ENCODE measurements at regions not wholly inside any gene's neighbourhood (a gene's known extent, or its start where the extent isn't known, plus 50 kb on each side); places are given as distances from the start of the nearest gene placed in this dataset.
"Not testable (repeated sequence)": the region's sequence is repeated elsewhere in the genome, so short reads cannot be mapped to it uniquely, and the experiment has no call there.

- H3K4me1 Mint-ChIP-seq = no peaks in the 10 kb centered on the region
- no peaks in the 10 kb centered on the region for H3K36me3 Mint-ChIP-seq
- H3K4me3 Mint-ChIP-seq = no peak overlapping the region
- no peak overlapping the region for H3K27ac Mint-ChIP-seq
- H3K9me3 Mint-ChIP-seq = peaks cover 0 to 2% (median 0%) of the 10 kb centered on the region in 3 donors
- no peaks in the 10 kb centered on the region for H3K27me3 Mint-ChIP-seq
Observed at GRCh38 chr7:81167934-81168333, 249.1 kb upstream of the SEMA3C start.

- Mint-ChIP-seq H3K4me1 (no peaks in the 10 kb centered on the region), H3K27ac (no peak overlapping the region), H3K4me3 (no peak overlapping the region), H3K36me3 (peaks cover 2% of the 10 kb centered on the region), H3K9me3 (peaks cover 2 to 9% (median 2%) of the 10 kb centered on the region in 3 donors), H3K27me3 (no peaks in the 10 kb centered on the region)
Observed at GRCh38 chr7:81165070-81165469, 246.2 kb upstream of the SEMA3C start.

GRCh38 chr7:81162771-81163525 is 244.1 kb upstream of the SEMA3C start:
- Mint-ChIP-seq H3K27me3 (no peaks in the 10 kb centered on the region), H3K27ac (no peak overlapping the region), H3K4me3 (no peak overlapping the region), H3K4me1 (no peaks in the 10 kb centered on the region), H3K36me3 (peaks cover 2% of the 10 kb centered on the region), H3K9me3 (peaks cover 2 to 9% (median 2%) of the 10 kb centered on the region in 3 donors)

GRCh38 chr7:81162234-81162633 is 243.4 kb upstream of the SEMA3C start:
- peaks cover 2 to 9% (median 2%) of the 10 kb centered on the region in 3 donors for H3K9me3 Mint-ChIP-seq
- no peak overlapping the region for H3K4me3 Mint-ChIP-seq
- H3K4me1 Mint-ChIP-seq = no peaks in the 10 kb centered on the region
- no peaks in the 10 kb centered on the region for H3K27me3 Mint-ChIP-seq
- no peak overlapping the region for H3K27ac Mint-ChIP-seq
- peaks cover 2% of the 10 kb centered on the region for H3K36me3 Mint-ChIP-seq

GRCh38 chr7:81161451-81162075 is 242.7 kb upstream of the SEMA3C start:
- H3K4me3 Mint-ChIP-seq = no peak overlapping the region
- peaks cover 2 to 9% (median 2%) of the 10 kb centered on the region in 3 donors for H3K9me3 Mint-ChIP-seq
- H3K4me1 Mint-ChIP-seq = no peaks in the 10 kb centered on the region
- peaks cover 2% of the 10 kb centered on the region for H3K36me3 Mint-ChIP-seq
- H3K27ac Mint-ChIP-seq = no peak overlapping the region
- no peaks in the 10 kb centered on the region for H3K27me3 Mint-ChIP-seq

GRCh38 chr7:81159402-81159801 is 240.6 kb upstream of the SEMA3C start:
- no peaks in the 10 kb centered on the region for H3K27me3 Mint-ChIP-seq
- no peak overlapping the region for H3K4me3 Mint-ChIP-seq
- peaks cover 3 to 12% (median 5%) of the 10 kb centered on the region in 3 donors for H3K9me3 Mint-ChIP-seq

GRCh38 chr7:81158189-81158588 is 239.3 kb upstream of the SEMA3C start:
- Mint-ChIP-seq H3K36me3 (peaks cover 2% of the 10 kb centered on the region), H3K4me1 (no peaks in the 10 kb centered on the region), H3K27ac (no peak overlapping the region), H3K4me3 (no peak overlapping the region), H3K27me3 (no peaks in the 10 kb centered on the region), H3K9me3 (peaks cover 3 to 17% (median 5%) of the 10 kb centered on the region in 3 donors)

More at GRCh38 chr7:81159402-81159801, 240.6 kb upstream of the SEMA3C start:
- Mint-ChIP-seq H3K27ac (no peak overlapping the region), H3K4me1 (no peaks in the 10 kb centered on the region), H3K36me3 (peaks cover 2% of the 10 kb centered on the region)

- H3K9me3 Mint-ChIP-seq = peaks cover 3 to 17% (median 3%) of the 10 kb centered on the region in 3 donors
- peaks cover 2% of the 10 kb centered on the region for H3K36me3 Mint-ChIP-seq
- no peaks in the 10 kb centered on the region for H3K4me1 Mint-ChIP-seq
- H3K4me3 Mint-ChIP-seq = no peak overlapping the region
- H3K27me3 Mint-ChIP-seq = no peaks in the 10 kb centered on the region
- no peak overlapping the region for H3K27ac Mint-ChIP-seq
Observed at GRCh38 chr7:81155654-81156373, 237.0 kb upstream of the SEMA3C start.

- Mint-ChIP-seq H3K36me3 (no peaks in the 10 kb centered on the region), H3K9me3 (peaks cover 3 to 17% (median 3%) of the 10 kb centered on the region in 3 donors), H3K27me3 (no peaks in the 10 kb centered on the region), H3K4me1 (no peaks in the 10 kb centered on the region), H3K27ac (no peak overlapping the region), H3K4me3 (no peak overlapping the region)
Observed at GRCh38 chr7:81154565-81154964, 235.7 kb upstream of the SEMA3C start.

GRCh38 chr7:81152925-81153324 is 234.1 kb upstream of the SEMA3C start:
- not testable (repeated sequence) for H3K4me1 Mint-ChIP-seq, H3K27me3 Mint-ChIP-seq, H3K36me3 Mint-ChIP-seq, H3K27ac Mint-ChIP-seq, H3K4me3 Mint-ChIP-seq
- H3K9me3 Mint-ChIP-seq = peaks cover 3 to 25% (median 5%) of the 10 kb centered on the region in 3 donors

GRCh38 chr7:81150951-81151361 is 232.1 kb upstream of the SEMA3C start:
- Mint-ChIP-seq H3K27ac (no peak overlapping the region), H3K4me3 (no peak overlapping the region), H3K9me3 (peaks cover 3 to 25% (median 5%) of the 10 kb centered on the region in 3 donors), H3K36me3 (no peaks in the 10 kb centered on the region), H3K27me3 (no peaks in the 10 kb centered on the region), H3K4me1 (peaks cover 0 to 1% (median 0%) of the 10 kb centered on the region in 3 donors)

GRCh38 chr7:81143856-81144255 is 225.0 kb upstream of the SEMA3C start:
- no peak overlapping the region for H3K4me3 Mint-ChIP-seq
- H3K27me3 Mint-ChIP-seq = no peaks in the 10 kb centered on the region
- peak overlapping the region in 1 of 3 donors; percentile 78 for H3K27ac Mint-ChIP-seq
- H3K9me3 Mint-ChIP-seq = peaks cover 2 to 13% (median 6%) of the 10 kb centered on the region in 3 donors
- no peaks in the 10 kb centered on the region for H3K36me3 Mint-ChIP-seq
- peaks cover 0 to 1% (median 0%) of the 10 kb centered on the region in 3 donors for H3K4me1 Mint-ChIP-seq

- peaks cover 2 to 13% (median 8%) of the 10 kb centered on the region in 3 donors for H3K9me3 Mint-ChIP-seq
- H3K27me3 Mint-ChIP-seq, H3K4me3 Mint-ChIP-seq, H3K36me3 Mint-ChIP-seq, H3K27ac Mint-ChIP-seq, H3K4me1 Mint-ChIP-seq: not testable (repeated sequence)
Observed at GRCh38 chr7:81141257-81142205, 222.7 kb upstream of the SEMA3C start.

GRCh38 chr7:81140775-81141174 is 221.9 kb upstream of the SEMA3C start:
- Mint-ChIP-seq H3K27ac (no peak overlapping the region), H3K36me3 (no peaks in the 10 kb centered on the region), H3K4me3 (no peak overlapping the region), H3K4me1 (no peaks in the 10 kb centered on the region), H3K9me3 (peaks cover 2 to 13% (median 8%) of the 10 kb centered on the region in 3 donors), H3K27me3 (no peaks in the 10 kb centered on the region)

All from IgD-negative memory B cell (primary cell).